ENCODE measurements at regions not wholly inside any gene's neighbourhood (a gene's known extent, or its start where the extent isn't known, plus 50 kb on each side); places are given as distances from the start of the nearest gene placed in this dataset.

DNA sequence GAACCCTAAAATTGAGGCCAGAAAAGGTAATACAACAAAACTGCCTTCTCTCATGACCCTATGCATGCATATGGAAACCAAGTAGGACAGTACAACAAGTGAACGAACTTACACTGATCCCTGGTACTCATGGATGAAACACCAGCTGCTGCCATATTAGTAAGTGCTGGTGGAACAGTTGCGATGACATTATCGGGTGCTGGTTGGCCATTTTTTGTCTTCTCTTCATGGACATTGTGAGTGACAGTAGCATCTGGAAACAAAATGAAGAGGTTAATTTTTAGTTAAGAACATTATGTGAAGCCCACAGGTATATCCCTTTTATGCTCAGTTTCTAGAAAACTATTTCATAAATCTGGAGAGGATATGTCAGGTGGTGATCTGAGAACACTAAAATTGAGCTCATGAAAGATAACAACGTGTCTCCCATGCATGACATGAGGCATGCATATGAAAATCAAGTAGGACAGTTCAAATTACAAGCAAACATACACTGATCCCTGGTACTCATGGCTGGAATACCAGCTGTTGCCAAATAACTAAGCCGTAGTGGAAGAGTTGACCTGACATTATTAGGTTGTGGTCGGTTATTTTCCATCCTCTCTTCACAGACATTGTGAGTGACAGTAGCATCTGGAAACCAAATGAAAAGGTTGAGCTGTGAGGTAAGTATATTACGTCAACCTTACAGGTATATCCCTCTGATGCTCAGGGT, 74.2 kb upstream of the CT45A1 start:
- TF ChIP-seq, protein P1, sequence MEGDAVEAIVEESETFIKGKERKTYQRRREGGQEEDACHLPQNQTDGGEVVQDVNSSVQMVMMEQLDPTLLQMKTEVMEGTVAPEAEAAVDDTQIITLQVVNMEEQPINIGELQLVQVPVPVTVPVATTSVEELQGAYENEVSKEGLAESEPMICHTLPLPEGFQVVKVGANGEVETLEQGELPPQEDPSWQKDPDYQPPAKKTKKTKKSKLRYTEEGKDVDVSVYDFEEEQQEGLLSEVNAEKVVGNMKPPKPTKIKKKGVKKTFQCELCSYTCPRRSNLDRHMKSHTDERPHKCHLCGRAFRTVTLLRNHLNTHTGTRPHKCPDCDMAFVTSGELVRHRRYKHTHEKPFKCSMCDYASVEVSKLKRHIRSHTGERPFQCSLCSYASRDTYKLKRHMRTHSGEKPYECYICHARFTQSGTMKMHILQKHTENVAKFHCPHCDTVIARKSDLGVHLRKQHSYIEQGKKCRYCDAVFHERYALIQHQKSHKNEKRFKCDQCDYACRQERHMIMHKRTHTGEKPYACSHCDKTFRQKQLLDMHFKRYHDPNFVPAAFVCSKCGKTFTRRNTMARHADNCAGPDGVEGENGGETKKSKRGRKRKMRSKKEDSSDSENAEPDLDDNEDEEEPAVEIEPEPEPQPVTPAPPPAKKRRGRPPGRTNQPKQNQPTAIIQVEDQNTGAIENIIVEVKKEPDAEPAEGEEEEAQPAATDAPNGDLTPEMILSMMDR (conservative IDR thresholded peaks at IDR 0.05): no peak
- TF ChIP-seq ZFX (IDR thresholded peaks at IDR 0.05): no peak
